Sigmoid colon (tissue), 3 donors: ENCODE measurements at regions not wholly inside any gene's neighbourhood (a gene's known extent, or its start where the extent isn't known, plus 50 kb on each side); places are given as distances from the start of the nearest gene placed in this dataset.

Source experiments
- POLR2A ChIP-seq, 2 donors: fragments of 450-650 bp; IDR thresholded peaks; one replicate each; pipeline ENCODE4 v1.6.1; 2016; ENCODE audit warnings: antibody characterized with exemption in 2 of 2, mild to moderate bottlenecking in 2 of 2, moderate library complexity in 2 of 2
- TF ChIP-seq, protein P1 (sequence below), 4 experiments: fragments of 450-650 bp in 3 of 4; fragments of 200-600 bp in 1 of 4; IDR thresholded peaks; one replicate each; pipeline ENCODE4 v1.5.1; 2016 to 2019; ENCODE audit warnings: antibody characterized with exemption in 4 of 4, mild to moderate bottlenecking in 3 of 4, moderate library complexity in 2 of 4

GRCh38 chr5:52620315-52620714 lies 167.4 kb upstream of the ITGA1 start:
- TF ChIP-seq, protein P1, sequence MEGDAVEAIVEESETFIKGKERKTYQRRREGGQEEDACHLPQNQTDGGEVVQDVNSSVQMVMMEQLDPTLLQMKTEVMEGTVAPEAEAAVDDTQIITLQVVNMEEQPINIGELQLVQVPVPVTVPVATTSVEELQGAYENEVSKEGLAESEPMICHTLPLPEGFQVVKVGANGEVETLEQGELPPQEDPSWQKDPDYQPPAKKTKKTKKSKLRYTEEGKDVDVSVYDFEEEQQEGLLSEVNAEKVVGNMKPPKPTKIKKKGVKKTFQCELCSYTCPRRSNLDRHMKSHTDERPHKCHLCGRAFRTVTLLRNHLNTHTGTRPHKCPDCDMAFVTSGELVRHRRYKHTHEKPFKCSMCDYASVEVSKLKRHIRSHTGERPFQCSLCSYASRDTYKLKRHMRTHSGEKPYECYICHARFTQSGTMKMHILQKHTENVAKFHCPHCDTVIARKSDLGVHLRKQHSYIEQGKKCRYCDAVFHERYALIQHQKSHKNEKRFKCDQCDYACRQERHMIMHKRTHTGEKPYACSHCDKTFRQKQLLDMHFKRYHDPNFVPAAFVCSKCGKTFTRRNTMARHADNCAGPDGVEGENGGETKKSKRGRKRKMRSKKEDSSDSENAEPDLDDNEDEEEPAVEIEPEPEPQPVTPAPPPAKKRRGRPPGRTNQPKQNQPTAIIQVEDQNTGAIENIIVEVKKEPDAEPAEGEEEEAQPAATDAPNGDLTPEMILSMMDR (IDR thresholded peaks at IDR 0.05) = no peak
- TF ChIP-seq POLR2A (IDR thresholded peaks at IDR 0.05) = no peak
